Kasumi-1 (cell line): ENCODE measurements at regions not wholly inside any gene's neighbourhood (a gene's known extent, or its start where the extent isn't known, plus 50 kb on each side); places are given as distances from the start of the nearest gene placed in this dataset.

ENCODE experiments used
- DNase-seq, 2 experiments: peaks; one replicate each; lab custom pipeline; 2025; lab: John Stamatoyannopoulos, UW

DNA sequence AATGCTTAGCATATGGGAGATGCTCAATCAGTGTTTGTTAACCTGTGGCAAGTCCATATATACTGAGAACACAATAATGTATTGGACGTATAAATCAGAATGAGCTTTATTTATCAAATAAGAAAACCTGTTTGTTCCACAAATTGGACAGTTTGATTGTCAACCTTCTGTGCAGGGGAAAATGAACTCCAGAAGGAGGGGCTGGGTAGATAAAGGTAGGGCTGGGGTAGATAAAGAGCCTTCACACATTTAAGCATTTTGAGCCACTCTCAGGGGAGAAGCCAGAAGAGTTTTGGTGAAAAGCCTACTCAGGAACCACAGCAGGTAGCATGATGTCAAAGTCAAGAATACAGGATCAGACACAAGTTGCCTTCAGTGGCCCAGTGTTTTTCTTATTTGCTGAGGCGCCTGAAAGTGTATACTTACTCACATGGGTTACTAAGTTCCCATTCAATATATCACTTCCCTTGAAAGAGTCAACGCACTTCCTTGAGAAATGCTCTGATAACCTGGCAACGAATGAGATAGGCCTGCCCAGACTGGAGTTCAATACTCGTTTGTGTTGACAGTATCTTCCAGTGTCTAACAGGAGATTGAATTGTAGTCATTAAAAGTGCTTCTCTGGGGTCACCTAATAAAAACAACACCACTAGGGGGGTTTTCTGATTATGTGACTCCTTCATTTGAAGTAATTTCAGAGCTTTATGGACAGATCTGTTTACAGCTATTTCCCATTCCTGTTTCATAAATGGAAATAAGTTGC, 263.9 kb upstream of the CITED2 start:
- no peak for DNase-seq

GRCh38 chr6:139637766-139638165, 263.3 kb upstream of the CITED2 start:
- no peak for DNase-seq

DNA sequence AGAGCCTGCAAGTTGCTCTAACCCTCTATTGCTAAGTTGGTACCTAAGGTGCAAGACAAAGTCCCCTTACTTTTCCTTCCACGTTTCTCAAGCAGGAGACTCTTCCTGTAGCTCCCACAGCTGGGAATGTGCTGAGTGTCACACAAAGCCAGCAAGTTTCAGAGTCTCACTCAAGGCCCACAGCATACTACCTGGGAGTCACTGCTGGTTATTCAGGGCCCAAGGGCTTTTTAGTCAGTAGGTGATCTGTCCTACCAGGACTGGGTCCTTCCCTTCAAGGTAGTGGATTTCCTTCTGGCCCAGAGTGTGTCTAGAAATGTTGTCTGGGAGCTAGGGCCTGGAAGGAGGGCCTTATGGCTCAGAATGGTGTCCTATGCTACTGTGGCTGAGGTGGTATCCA, 261.9 kb upstream of the CITED2 start:
- DNase-seq = no peak

DNA sequence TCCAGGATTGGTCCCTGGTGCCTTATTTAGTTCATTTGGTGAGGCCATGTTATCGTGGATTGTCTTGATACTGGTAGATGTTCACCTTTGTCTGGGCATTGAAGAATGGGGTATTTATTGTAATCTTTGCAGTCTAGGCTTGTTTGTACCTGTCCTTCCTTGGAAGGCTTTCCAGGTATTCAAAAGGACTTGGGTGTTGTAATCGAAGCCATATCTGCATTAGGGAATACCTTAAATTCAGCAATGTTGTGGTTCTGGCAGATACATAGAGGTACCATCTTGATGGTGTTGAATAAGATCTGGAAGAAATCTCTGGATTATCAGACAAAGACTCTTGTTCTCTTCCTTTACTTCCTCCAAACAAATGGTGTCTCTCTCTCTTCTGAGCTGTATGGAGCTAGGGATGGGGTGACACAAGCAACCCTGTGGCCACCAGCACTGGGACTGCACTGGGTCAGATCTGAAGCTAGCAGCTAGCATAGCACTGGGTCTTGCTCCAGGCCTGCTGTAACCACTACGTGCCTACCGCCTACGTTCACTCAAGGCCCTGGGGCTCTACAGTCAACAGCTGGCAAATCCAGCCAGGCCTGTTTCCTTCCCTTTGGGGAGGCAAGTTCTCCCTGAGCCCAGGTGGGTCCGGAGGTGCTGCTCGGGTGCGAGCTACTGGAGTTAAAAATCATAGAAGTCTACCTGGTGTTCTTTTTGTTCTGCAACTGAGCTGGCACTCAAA, 261.1 kb upstream of the CITED2 start:
- DNase-seq = no peak

DNA sequence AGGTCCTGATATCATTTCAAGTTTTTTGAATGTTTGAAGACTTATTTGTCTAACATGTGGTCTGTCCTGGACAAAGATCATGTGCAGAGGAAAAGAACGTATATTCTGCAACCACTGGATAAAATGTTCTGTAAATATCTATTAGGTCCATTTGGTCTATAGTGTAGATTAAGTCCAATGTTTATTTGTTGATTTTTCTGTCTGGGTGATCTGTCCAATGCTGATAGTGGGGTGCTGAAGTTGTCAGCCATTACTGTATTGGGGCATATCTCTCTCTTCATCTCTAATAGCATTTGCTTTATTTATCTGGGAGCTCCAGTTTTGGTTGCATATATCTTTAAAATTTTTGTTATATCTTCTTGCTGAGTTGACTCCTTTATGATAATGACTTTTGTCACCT, 258.4 kb upstream of the CITED2 start:
- DNase-seq = no peak

DNA sequence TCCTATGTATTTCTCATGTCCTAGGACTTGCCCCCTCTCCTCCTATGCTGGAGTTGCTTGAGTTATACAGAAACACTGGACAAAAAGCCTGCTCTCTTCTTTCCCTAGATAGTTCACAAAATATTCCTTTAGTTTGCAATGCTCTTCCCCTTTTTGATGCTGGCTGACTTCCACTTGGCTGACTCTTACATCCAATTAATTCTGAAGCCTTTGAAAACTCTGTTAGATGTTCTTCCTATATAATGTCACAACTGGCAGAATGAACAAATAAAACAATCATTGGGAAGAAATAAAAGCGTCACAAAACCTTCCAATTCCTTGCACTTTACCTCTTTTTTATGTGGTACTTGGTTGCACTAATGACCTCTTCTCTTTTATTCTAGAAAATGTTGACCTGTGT, 253.8 kb upstream of the CITED2 start:
- peak; percentile 19 to 26 for DNase-seq

- DNase-seq = peak; percentile 80 to 86
These were observed 252.6 kb upstream of the CITED2 start for GRCh38 chr6:139627091-139627490.

GRCh38 chr6:139625998-139626975, 251.8 kb upstream of the CITED2 start:
- peak; percentile 96 to 97 for DNase-seq

GRCh38 chr6:139625081-139625939, 250.9 kb upstream of the CITED2 start:
- DNase-seq = peak in 1 of 2 experiments; percentile 20

DNA sequence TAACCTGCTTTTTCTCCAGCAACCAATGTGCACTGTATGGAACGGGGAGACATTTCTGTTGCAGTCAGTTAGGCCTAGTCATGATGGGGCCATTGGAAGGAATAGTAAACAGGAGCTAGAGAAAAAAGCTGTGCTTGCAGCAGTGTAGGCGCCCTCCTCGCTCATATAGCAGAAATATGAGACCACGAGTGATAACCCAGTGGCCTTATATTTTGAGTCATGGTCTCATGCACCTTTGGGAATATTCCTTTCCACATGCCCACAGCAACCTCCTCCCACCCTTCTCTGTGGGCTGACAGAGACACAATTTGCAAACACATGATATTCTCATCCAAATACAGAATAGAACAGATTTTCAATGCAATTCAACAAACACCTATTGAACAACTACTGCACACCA, 248.9 kb upstream of the CITED2 start:
- no peak for DNase-seq

GRCh38 chr6:139613496-139613895, 239.0 kb upstream of the CITED2 start:
- DNase-seq = no peak

DNA sequence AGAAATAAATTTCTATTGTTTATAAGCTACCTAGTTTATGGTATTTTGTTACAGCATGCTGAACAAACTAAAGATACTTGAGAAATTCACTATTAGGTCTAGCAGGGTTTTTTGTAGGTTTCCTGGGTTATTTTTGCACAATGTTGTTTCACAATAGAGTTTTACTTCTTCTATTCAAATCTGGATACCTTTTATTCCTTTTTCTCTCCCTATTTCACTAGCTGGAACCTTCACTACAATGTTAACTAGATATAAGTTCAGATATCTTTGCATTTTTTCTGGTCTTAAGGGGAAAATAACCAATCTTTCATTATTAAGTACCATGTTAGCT, 237.7 kb upstream of the CITED2 start:
- DNase-seq = peak in 1 of 2 experiments; percentile 8

GRCh38 chr6:139611327-139612134, 237.1 kb upstream of the CITED2 start:
- DNase-seq = no peak

- no peak for DNase-seq
These were observed 234.2 kb upstream of the CITED2 start for GRCh38 chr6:139608466-139609261.

GRCh38 chr6:139605350-139605749, 230.9 kb upstream of the CITED2 start:
- no peak for DNase-seq

DNA sequence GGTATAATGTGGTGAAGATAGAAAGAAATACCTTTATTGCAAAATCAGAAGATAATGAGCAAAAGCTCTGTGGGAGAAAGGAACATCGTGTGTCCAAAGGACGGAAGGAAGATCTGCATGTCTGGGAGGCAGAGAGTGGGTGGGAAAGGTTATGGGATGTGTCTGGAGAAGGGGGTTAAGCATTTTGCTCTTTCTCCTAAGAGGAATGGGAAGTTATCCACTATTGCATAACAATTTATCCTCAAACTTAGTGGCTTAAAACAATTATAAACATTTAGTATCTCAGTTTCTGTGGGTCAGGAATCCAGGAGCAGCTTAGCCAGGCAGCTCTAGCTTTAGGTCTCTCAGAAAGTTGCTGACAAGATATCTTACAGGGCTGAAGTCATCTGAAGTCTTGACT, 229.1 kb upstream of the CITED2 start:
- DNase-seq = no peak

GRCh38 chr6:139602577-139602976, 228.1 kb upstream of the CITED2 start:
- no peak for DNase-seq

GRCh38 chr6:139600919-139601475, 226.5 kb upstream of the CITED2 start:
- DNase-seq = no peak

DNA sequence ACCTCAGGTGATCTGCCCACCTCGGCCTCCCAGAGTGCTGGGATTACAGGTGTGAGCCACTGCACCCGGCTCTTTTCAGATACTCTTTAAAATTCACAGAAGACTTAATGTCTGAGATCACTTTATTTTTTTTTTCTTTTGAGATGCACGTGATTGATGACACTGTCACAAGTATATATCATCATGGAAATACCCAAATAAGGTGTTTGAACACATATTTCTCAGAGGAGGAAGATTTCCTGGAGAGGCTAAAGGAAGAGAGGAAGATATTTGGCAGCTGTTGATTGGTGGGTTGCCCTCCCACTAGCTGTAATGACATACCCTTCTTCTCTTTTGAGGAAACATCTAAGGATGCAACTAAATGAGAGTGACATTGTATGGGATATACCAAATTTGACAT, 225.9 kb upstream of the CITED2 start:
- no peak for DNase-seq
